OCI-LY3 (cell line): ENCODE measurements at regions not wholly inside any gene's neighbourhood (a gene's known extent, or its start where the extent isn't known, plus 50 kb on each side); places are given as distances from the start of the nearest gene placed in this dataset.

Experiments used
- H2AFZ ChIP-seq: fragments of 200-600, 300-600 bp; shearing (Covaris generic); 2 replicates; pipeline ENCODE4 v1.6.0; 2014; ENCODE audit warnings: antibody characterized with exemption, low read depth, low read length
- H3K27ac ChIP-seq: fragments of 200-600, 300-600 bp; sonication (generic); 2 replicates; pipeline ENCODE4 v1.5.1; 2014; ENCODE audit warnings: mild to moderate bottlenecking, low read length, moderate library complexity, mixed read lengths
- H3K27me3 ChIP-seq: fragments of 200-600, 300-600 bp; sonication (generic); 2 replicates; pipeline ENCODE4 v1.6.1; 2014; ENCODE audit warnings: low read depth, low read length, mixed read lengths
- H3K36me3 ChIP-seq: fragments of 200-600, 300-600 bp; sonication (generic); replicated peaks from 2 replicates; pipeline ENCODE3; 2014; ENCODE audit warnings: low read depth, low read length, mixed read lengths
- H3K4me1 ChIP-seq: fragments of 300-600, 200-600 bp; sonication (generic); 2 replicates; pipeline ENCODE4 v1.6.1; 2014; ENCODE audit warnings: low read length, mixed read lengths
- H3K4me2 ChIP-seq: fragments of 200-600, 300-600 bp; sonication (generic); 2 replicates; pipeline ENCODE4 v1.6.1; 2014; ENCODE audit warnings: low read length, mixed read lengths
- H3K4me3 ChIP-seq: fragments of 300-600, 200-600 bp; sonication (generic); 2 replicates; pipeline ENCODE4 v1.5.1; 2014; ENCODE audit warnings: antibody characterized with exemption, mild to moderate bottlenecking, low read length, moderate library complexity
- H3K79me2 ChIP-seq: fragments of 300-600, 200-600 bp; shearing (Covaris generic); 2 replicates; pipeline ENCODE4 v1.6.1; 2014; ENCODE audit warnings: mild to moderate bottlenecking, low read length, mixed read lengths
- H3K9ac ChIP-seq: fragments of 300-600, 200-600 bp; shearing (Covaris generic); 2 replicates; pipeline ENCODE4 v1.6.0; 2014; ENCODE audit warnings: mild to moderate bottlenecking, low read length, moderate library complexity
- H3K9me3 ChIP-seq: fragments of 200-600, 300-600 bp; shearing (Covaris generic); 2 replicates; pipeline ENCODE4 v1.6.1; 2014; ENCODE audit warnings: low read length, mixed read lengths; ENCODE audit not compliant: insufficient read depth
- H4K20me1 ChIP-seq: fragments of 200-600, 300-600 bp; sonication (generic); 2 replicates; pipeline ENCODE4 v1.6.1; 2016; ENCODE audit warnings: low read length, mixed read lengths; ENCODE audit not compliant: insufficient read depth
- CTCF ChIP-seq: fragments of 200-600, 300-600 bp; sonication (generic); IDR thresholded peaks from 2 replicates; pipeline ENCODE4 v1.5.1; 2014; ENCODE audit warnings: antibody characterized with exemption, low read length, low read depth
- EZH2phosphoT487 ChIP-seq: fragments of 200-600 bp; shearing (Covaris generic); IDR thresholded peaks from 2 replicates; pipeline ENCODE4 v1.6.1; 2018; ENCODE audit warnings: antibody characterized with exemption, mixed run types, low read depth

DNA sequence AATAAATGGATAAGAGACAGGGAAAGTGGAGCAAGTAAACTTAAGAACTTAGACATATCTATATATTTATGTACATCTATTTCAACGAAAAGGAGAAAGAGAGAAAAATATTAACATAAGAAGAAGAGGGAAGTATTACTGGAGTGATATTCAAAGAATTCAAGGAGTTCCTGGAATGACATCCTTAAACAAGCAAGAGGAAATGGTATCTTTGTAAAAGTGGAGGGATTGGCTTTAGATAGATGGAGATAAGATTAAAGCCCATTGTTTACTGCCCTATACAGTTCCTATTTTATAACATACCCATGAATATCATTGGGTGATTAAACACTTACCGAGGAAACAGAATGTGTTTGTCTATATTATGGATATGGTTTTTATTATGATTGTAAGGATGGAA, 1036.3 kb downstream of the TTLL7 start:
- TF ChIP-seq CTCF (no peak), EZH2phosphoT487 (no peak)
- H3K9ac ChIP-seq, result no peak overlapping the region
- H3K4me3 ChIP-seq, result no peak overlapping the region

DNA sequence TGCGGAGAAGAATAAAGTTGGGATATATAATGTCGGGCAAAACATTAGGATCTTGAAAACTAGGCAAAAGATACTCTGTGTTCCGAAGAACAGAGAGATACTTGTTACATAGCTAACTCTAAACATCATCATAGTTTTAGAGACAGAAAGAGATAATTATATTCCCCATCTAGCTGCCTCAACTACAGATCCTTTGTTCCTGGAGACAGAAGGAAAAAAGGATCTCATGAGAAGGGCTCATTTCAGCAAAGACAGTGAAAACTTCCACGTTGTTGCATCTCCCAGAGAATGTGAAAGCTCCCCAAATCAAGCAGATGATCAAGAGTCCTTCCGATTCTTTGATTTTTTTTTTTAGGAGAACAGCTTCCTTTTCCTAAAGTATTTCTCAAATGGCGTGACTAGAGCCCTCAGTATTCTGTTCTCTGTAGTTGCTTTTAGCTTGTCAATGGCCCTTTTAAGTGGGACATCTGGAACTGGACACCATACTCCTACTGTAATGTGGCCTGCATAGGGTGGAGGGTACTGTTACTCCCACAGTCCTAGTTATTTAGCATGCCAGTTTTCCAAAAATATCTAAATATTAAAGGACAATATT, 1048.2 kb downstream of the TTLL7 start:
- Histone ChIP-seq H2AFZ (no peak overlapping the region), H3K36me3 (no peaks in the 10 kb centered on the region), H4K20me1 (no peaks in the 10 kb centered on the region), H3K27me3 (no peaks in the 10 kb centered on the region), H3K9me3 (no peaks in the 10 kb centered on the region), H3K9ac (no peak overlapping the region), H3K27ac (no peak overlapping the region), H3K4me3 (no peak overlapping the region), H3K79me2 (no peaks in the 10 kb centered on the region), H3K4me1 (no peaks in the 10 kb centered on the region), H3K4me2 (no peak overlapping the region)
- TF ChIP-seq EZH2phosphoT487 (no peak), CTCF (no peak)

More for the DNA sequence above, 1036.3 kb downstream of the TTLL7 start:
- Histone ChIP-seq H3K4me2 (no peak overlapping the region), H3K27ac (no peak overlapping the region), H3K4me1 (no peaks in the 10 kb centered on the region), H2AFZ (no peak overlapping the region), H3K79me2 (no peaks in the 10 kb centered on the region), H3K9me3 (no peaks in the 10 kb centered on the region), H3K36me3 (no peaks in the 10 kb centered on the region), H4K20me1 (no peaks in the 10 kb centered on the region), H3K27me3 (no peaks in the 10 kb centered on the region)

- no peaks in the 10 kb centered on the region for H4K20me1 ChIP-seq
- TF ChIP-seq EZH2phosphoT487 (no peak), CTCF (no peak)
- H3K79me2 ChIP-seq, result no peaks in the 10 kb centered on the region
- H3K4me1 ChIP-seq, result no peaks in the 10 kb centered on the region
- H3K27me3 ChIP-seq, result no peaks in the 10 kb centered on the region
- H3K4me3 ChIP-seq, result no peak overlapping the region
- no peaks in the 10 kb centered on the region for H3K9me3 ChIP-seq
- no peaks in the 10 kb centered on the region for H3K36me3 ChIP-seq
- H3K9ac ChIP-seq, result no peak overlapping the region
- no peak overlapping the region for H2AFZ ChIP-seq
- no peak overlapping the region for H3K27ac ChIP-seq
- H3K4me2 ChIP-seq, result no peak overlapping the region
Observed at GRCh38 chr1:82948386-82948785, 1050.5 kb downstream of the TTLL7 start.

- no peak overlapping the region for H3K9ac ChIP-seq
- no peak overlapping the region for H3K27ac ChIP-seq
- H3K4me1 ChIP-seq, result no peaks in the 10 kb centered on the region
- no peaks in the 10 kb centered on the region for H4K20me1 ChIP-seq
- no peak overlapping the region for H2AFZ ChIP-seq
- H3K36me3 ChIP-seq, result no peaks in the 10 kb centered on the region
- H3K4me2 ChIP-seq, result no peak overlapping the region
- H3K9me3 ChIP-seq, result no peaks in the 10 kb centered on the region
- H3K4me3 ChIP-seq, result no peak overlapping the region
- TF ChIP-seq EZH2phosphoT487 (no peak), CTCF (no peak)
- H3K27me3 ChIP-seq, result no peaks in the 10 kb centered on the region
- no peaks in the 10 kb centered on the region for H3K79me2 ChIP-seq
Observed at GRCh38 chr1:82947278-82947677, 1051.7 kb downstream of the TTLL7 start.
